Activated naive CD8-positive, alpha-beta T cell treated with anti-CD3 and anti-CD28 coated beads, Interleukin-2, amount 50 U/mL, for 24 hours (primary cell): ENCODE measurements at regions not wholly inside any gene's neighbourhood (a gene's known extent, or its start where the extent isn't known, plus 50 kb on each side); places are given as distances from the start of the nearest gene placed in this dataset.

Experiments
- ATAC-seq: fragments of 150-1000 bp; cut with Tn5 transposase; one replicate; pipeline ENCODE4 v1.10.0; 2021
- DNase-seq: peaks from one replicate; pipeline ENCODE4 v3.0.0; 2021
- H3K27ac Mint-ChIP-seq: one replicate; pipeline ENCODE4 v1.8.0; 2021; ENCODE audit warnings: mild to moderate bottlenecking, mixed read lengths
- H3K27me3 Mint-ChIP-seq: one replicate; pipeline ENCODE4 v1.8.0; 2021; ENCODE audit warnings: mixed read lengths
- H3K36me3 Mint-ChIP-seq: one replicate; pipeline ENCODE4 v1.8.0; 2021; ENCODE audit warnings: low read depth, mixed read lengths
- H3K4me1 Mint-ChIP-seq: one replicate; pipeline ENCODE4 v1.8.0; 2021; ENCODE audit warnings: mixed read lengths
- H3K4me3 Mint-ChIP-seq: one replicate; pipeline ENCODE4 v1.8.0; 2021; ENCODE audit warnings: mild to moderate bottlenecking, moderate library complexity, mixed read lengths
- H3K9me3 Mint-ChIP-seq: one replicate; pipeline ENCODE4 v1.8.0; 2021; ENCODE audit warnings: mixed read lengths

DNA sequence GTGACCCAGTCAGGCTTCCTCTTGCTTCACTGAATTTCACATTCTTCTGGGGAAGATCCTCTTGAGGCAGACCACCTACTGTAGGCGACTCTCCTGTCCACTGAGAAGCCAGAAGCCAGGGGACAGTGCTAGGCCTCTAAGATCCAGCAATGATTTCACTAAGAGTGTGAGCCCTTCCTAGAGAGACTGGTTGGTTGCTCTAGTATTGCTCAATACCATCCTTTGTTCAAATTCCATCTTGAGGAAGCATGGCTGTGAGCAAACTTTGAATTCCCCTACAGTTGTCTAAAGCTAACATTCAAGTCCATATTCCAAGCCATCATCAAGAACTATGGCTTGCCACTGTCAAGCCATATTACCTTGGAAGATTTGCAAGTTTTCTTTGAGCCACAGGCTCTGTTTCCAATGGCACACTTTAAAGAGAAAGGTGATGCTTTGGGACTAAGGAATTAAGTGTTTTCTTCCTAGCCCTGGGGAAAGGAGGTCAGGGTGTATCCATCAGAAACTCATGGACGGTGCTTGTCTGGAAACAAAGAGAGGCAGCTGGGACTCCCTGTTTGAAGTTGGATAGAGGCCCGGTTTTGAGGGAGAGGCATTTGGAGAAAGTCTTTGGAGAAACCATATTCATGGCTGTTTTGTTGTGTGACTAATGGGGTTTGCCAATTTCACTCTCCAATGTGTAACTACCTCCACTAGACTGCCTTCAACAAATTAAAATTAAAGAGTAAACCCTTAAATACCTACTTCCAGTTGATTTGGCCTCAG lies 1217.9 kb downstream of the VRK1 start:
- H3K27me3 Mint-ChIP-seq: no peaks in the 10 kb centered on the region
- DNase-seq: no peak
- ATAC-seq: no peak
- no peak overlapping the region for H3K27ac Mint-ChIP-seq
- H3K4me1 Mint-ChIP-seq: peaks cover 88% of the 10 kb centered on the region
- peaks cover 2% of the 10 kb centered on the region for H3K36me3 Mint-ChIP-seq
- H3K4me3 Mint-ChIP-seq: no peak overlapping the region
- no peaks in the 10 kb centered on the region for H3K9me3 Mint-ChIP-seq

GRCh38 chr14:98015921-98016320 lies 1218.7 kb downstream of the VRK1 start:
- H3K36me3 Mint-ChIP-seq: peaks cover 2% of the 10 kb centered on the region
- no peaks in the 10 kb centered on the region for H3K27me3 Mint-ChIP-seq
- ATAC-seq: peak; percentile 57
- H3K4me3 Mint-ChIP-seq: no peak overlapping the region
- DNase-seq: no peak
- H3K4me1 Mint-ChIP-seq: peaks cover 88% of the 10 kb centered on the region
- no peaks in the 10 kb centered on the region for H3K9me3 Mint-ChIP-seq
- H3K27ac Mint-ChIP-seq: peak overlapping the region; percentile 48

- peak; percentile 30 for DNase-seq
- Mint-ChIP-seq H3K4me1 (peaks cover 70% of the 10 kb centered on the region), H3K4me3 (peak overlapping the region; percentile 24), H3K27ac (no peak overlapping the region), H3K9me3 (no peaks in the 10 kb centered on the region), H3K27me3 (no peaks in the 10 kb centered on the region), H3K36me3 (peaks cover 2% of the 10 kb centered on the region)
- ATAC-seq: peak; percentile 94
These were observed 1221.4 kb downstream of the VRK1 start for GRCh38 chr14:98018628-98019027.

DNA sequence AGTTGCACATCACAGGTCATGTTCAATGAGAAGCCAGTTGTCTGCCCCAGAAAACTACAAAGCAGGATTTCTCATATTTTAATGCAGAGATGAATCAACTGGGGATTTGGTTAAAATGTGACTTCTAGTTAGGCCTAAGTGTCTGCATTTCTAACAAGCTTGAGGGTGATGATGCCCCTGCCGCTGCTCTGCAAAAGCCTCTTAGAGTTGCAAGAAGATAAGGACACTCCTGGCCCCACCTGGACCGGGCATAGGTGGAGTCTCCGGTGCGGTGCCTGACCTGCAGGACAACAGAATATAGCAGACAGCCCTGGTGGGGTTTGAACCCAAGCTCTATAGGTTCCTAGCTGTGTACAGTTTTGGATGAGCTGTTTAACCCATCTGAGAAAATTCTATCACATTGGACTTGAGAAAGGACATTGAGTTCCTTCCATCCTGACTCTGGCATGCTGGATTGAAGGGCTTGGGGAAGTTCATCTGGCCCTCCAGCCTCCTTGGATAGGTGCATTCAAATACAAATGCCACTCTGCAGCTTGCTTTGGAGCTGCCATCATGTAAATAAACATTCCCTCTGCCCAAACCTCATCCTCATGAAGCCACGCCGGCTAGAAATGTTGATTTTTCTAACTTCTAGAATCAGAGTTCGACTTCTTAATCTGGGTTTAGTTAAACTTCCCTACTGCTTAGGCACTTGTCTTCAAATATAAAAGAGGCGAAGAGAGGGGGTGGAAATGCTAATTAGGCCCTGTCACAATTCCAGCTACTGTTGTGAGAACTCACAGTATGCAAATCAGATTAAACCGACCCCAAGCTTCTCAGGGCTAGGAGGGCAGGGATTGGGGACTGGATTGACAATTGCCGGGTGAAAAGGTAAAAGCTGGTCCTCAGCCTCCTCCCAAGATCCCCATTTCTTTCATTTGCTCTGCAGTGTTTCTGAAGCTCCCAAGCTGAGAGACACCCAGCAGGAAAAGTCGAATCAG lies 1225.6 kb downstream of the VRK1 start:
- Mint-ChIP-seq H3K36me3 (no peaks in the 10 kb centered on the region), H3K9me3 (peaks cover 4% of the 10 kb centered on the region), H3K4me3 (no peak overlapping the region), H3K4me1 (peaks cover 38% of the 10 kb centered on the region), H3K27me3 (peaks cover 2% of the 10 kb centered on the region), H3K27ac (no peak overlapping the region)
- no peak for ATAC-seq
- no peak for DNase-seq

DNA sequence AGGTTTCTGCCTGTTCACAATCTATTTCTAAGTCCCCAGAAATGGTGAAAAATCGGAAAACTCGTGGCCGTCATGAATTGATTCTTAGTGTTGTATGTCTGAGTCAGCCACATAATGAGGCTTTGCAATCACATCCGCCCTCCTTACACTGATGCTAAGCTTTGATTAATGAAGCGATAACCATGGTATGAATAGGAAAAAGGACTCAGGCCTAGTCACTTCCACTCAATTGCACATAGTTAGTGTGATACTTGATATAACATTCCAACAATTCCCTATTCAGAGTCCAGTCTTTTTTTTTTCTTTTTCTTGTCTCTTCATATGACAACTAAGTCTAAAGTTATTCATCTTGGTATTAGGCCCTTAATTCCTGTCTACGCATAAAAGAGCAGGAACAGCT lies 1231.0 kb downstream of the VRK1 start:
- H3K27ac Mint-ChIP-seq: no peak overlapping the region
- peaks cover 16% of the 10 kb centered on the region for H3K9me3 Mint-ChIP-seq
- H3K36me3 Mint-ChIP-seq: no peaks in the 10 kb centered on the region

DNA sequence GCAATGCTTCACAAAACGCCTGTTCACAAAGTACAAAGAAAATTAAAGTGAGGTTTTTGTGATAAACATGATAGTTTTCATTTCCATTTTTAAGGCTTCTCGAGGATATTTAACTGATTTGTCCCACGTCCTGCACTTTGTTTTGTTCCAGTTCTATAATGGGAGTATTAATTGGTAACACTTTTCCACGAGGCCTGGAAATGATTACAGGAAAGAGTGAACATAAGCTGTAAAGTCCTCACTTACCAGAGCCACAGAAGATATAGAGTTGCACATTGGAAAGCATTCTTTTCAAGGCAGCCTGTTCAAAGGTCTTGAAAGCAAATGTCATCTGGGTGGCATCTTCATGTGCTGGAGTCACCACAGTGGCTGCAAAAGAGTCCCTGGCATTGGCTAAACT lies 1236.6 kb downstream of the BCL11B start:
- Mint-ChIP-seq H3K4me3 (no peak overlapping the region), H3K36me3 (no peaks in the 10 kb centered on the region), H3K9me3 (peaks cover 12% of the 10 kb centered on the region), H3K27me3 (no peaks in the 10 kb centered on the region), H3K4me1 (no peaks in the 10 kb centered on the region), H3K27ac (no peak overlapping the region)
- ATAC-seq (no peak), DNase-seq (no peak)

More for the DNA sequence above, 1231.0 kb downstream of the VRK1 start:
- Mint-ChIP-seq H3K27me3 (peaks cover 2% of the 10 kb centered on the region), H3K4me3 (no peak overlapping the region), H3K4me1 (peaks cover 7% of the 10 kb centered on the region)
- no peak for DNase-seq
- no peak for ATAC-seq

GRCh38 chr14:98037831-98038230 lies 1234.2 kb downstream of the BCL11B start:
- Mint-ChIP-seq H3K4me1 (peaks cover 2% of the 10 kb centered on the region), H3K4me3 (no peak overlapping the region), H3K9me3 (peaks cover 5% of the 10 kb centered on the region), H3K27ac (no peak overlapping the region), H3K27me3 (no peaks in the 10 kb centered on the region), H3K36me3 (no peaks in the 10 kb centered on the region)
- DNase-seq: no peak
- no peak for ATAC-seq

DNA sequence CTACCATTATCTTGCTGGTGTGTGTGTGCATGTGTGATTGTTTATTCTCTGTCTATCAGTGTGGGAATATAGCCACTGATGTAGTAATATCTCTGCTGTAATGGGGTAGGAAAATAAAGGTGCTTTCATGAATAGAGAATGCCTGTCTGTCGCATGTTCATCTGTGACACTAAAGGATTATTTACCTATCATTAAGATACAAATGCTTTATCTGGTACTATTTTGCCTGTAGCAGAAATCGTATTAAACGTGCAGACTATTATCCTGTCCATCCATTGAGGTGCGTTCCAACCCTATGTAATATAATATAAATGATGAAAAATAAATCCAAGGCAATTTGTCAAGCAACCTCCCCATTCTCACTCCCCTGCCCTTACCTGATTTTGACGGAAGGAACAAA lies 1215.1 kb downstream of the BCL11B start:
- H3K4me3 Mint-ChIP-seq: no peak overlapping the region
- H3K36me3 Mint-ChIP-seq: no peaks in the 10 kb centered on the region
- H3K27me3 Mint-ChIP-seq: no peaks in the 10 kb centered on the region
- DNase-seq: no peak
- H3K4me1 Mint-ChIP-seq: no peaks in the 10 kb centered on the region
- ATAC-seq: no peak
- H3K9me3 Mint-ChIP-seq: no peaks in the 10 kb centered on the region
- no peak overlapping the region for H3K27ac Mint-ChIP-seq

GRCh38 chr14:98059106-98059505 lies 1212.9 kb downstream of the BCL11B start:
- no peak overlapping the region for H3K27ac Mint-ChIP-seq
- ATAC-seq (no peak), DNase-seq (no peak)
- H3K9me3 Mint-ChIP-seq: no peaks in the 10 kb centered on the region
- no peaks in the 10 kb centered on the region for H3K27me3 Mint-ChIP-seq
- no peaks in the 10 kb centered on the region for H3K36me3 Mint-ChIP-seq
- no peaks in the 10 kb centered on the region for H3K4me1 Mint-ChIP-seq
- H3K4me3 Mint-ChIP-seq: no peak overlapping the region

GRCh38 chr14:98062083-98062482 lies 1209.9 kb downstream of the BCL11B start:
- Mint-ChIP-seq H3K27me3 (no peaks in the 10 kb centered on the region), H3K4me1 (no peaks in the 10 kb centered on the region), H3K36me3 (no peaks in the 10 kb centered on the region), H3K4me3 (no peak overlapping the region), H3K27ac (no peak overlapping the region), H3K9me3 (no peaks in the 10 kb centered on the region)
- no peak for ATAC-seq
- DNase-seq: no peak

GRCh38 chr14:98069712-98070171 lies 1202.3 kb downstream of the BCL11B start:
- no peak overlapping the region for H3K4me3 Mint-ChIP-seq
- no peaks in the 10 kb centered on the region for H3K36me3 Mint-ChIP-seq
- H3K9me3 Mint-ChIP-seq: peaks cover 4% of the 10 kb centered on the region
- H3K27ac Mint-ChIP-seq: no peak overlapping the region
- H3K4me1 Mint-ChIP-seq: no peaks in the 10 kb centered on the region
- peaks cover 2% of the 10 kb centered on the region for H3K27me3 Mint-ChIP-seq
- no peak for ATAC-seq
- DNase-seq: no peak

GRCh38 chr14:98070536-98070935 lies 1201.5 kb downstream of the BCL11B start:
- H3K4me3 Mint-ChIP-seq: no peak overlapping the region

DNA sequence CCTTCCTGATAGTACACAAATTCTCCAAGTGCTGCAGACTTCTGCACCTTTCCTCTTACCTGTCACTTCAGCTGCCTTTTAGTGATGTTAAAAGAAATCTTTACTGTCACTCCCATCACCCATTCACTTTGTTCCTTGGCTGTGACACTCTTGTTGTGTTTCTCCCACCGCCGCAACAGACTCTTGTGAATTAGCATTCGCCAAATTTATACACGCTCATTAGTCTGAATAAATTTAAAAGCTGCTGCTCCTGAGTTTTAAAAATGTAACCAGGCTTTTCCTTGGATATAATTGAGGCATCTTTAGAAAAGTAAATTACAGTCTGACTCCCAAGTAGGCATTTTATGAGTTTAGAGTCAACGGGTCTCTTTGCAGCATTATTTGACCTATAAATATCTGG lies 1197.9 kb downstream of the BCL11B start:
- Mint-ChIP-seq H3K27me3 (peaks cover 2% of the 10 kb centered on the region), H3K4me3 (no peak overlapping the region), H3K27ac (no peak overlapping the region), H3K9me3 (peaks cover 4% of the 10 kb centered on the region), H3K4me1 (no peaks in the 10 kb centered on the region), H3K36me3 (no peaks in the 10 kb centered on the region)
- no peak for ATAC-seq
- no peak for DNase-seq

More at GRCh38 chr14:98070536-98070935, 1201.5 kb downstream of the BCL11B start:
- H3K4me1 Mint-ChIP-seq: no peaks in the 10 kb centered on the region
- H3K9me3 Mint-ChIP-seq: peaks cover 4% of the 10 kb centered on the region
- DNase-seq (no peak), ATAC-seq (no peak)
- H3K27ac Mint-ChIP-seq: no peak overlapping the region
- H3K27me3 Mint-ChIP-seq: peaks cover 2% of the 10 kb centered on the region
- H3K36me3 Mint-ChIP-seq: no peaks in the 10 kb centered on the region

DNA sequence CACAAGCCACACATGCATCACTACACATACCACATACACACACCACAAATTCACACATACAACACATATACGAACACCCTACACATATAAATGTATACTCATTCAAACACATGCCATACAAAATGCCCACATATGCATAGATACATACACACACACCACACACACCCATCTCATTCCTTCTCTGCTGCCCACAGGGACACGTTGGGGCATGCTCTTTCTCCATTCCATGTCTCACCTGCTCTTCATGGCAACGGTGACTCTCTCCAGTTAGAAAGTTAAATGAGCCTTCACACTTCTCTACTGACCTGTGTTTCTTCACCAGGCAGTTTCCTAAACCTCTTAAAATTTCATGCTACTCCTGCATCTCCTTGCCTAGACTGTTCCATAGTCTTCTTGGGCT lies 1194.8 kb downstream of the BCL11B start:
- no peak for DNase-seq

DNA sequence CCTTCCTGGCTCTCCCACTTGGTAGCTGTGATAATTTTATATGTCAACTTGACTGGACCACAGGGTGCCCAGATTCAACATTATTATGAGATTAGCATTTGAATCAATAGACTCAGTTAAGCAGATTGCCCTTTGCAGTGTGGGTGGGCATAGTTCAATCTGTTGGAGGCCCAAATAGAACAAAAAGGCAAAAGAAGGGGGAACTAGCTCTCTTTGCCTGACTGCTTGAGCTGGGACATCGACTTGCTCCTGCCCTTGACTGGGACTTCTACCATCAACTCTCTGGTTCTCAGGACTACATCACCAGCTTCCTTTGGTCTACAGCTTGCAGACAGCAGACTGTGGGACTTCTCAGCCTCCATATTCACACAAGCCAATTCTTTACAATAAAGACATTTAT lies 1189.2 kb downstream of the BCL11B start:
- no peak overlapping the region for H3K4me3 Mint-ChIP-seq
- DNase-seq: no peak
- H3K4me1 Mint-ChIP-seq: peaks cover 2% of the 10 kb centered on the region
- peaks cover 7% of the 10 kb centered on the region for H3K9me3 Mint-ChIP-seq
- no peaks in the 10 kb centered on the region for H3K27me3 Mint-ChIP-seq
- no peaks in the 10 kb centered on the region for H3K36me3 Mint-ChIP-seq
- no peak overlapping the region for H3K27ac Mint-ChIP-seq
- no peak for ATAC-seq

More for the DNA sequence above, 1194.8 kb downstream of the BCL11B start:
- H3K27me3 Mint-ChIP-seq: peaks cover 2% of the 10 kb centered on the region
- no peaks in the 10 kb centered on the region for H3K36me3 Mint-ChIP-seq
- ATAC-seq: no peak
- H3K4me1 Mint-ChIP-seq: no peaks in the 10 kb centered on the region
- H3K27ac Mint-ChIP-seq: no peak overlapping the region
- H3K9me3 Mint-ChIP-seq: peaks cover 4% of the 10 kb centered on the region
- H3K4me3 Mint-ChIP-seq: no peak overlapping the region
